ENCODE measurements at regions not wholly inside any gene's neighbourhood (a gene's known extent, or its start where the extent isn't known, plus 50 kb on each side); places are given as distances from the start of the nearest gene placed in this dataset.

GRCh38 chr14:62597143-62597542 lies 448.1 kb downstream of the KCNH5 start:
- TF ChIP-seq CTCF (IDR thresholded peaks at IDR 0.05; ENCODE audit: poor library complexity) = no peak
- no peak for TF ChIP-seq EZH2phosphoT487 (IDR thresholded peaks at IDR 0.05; ENCODE audit: low read depth, severe bottlenecking, unreplicated experiment)
- no peak for TF ChIP-seq EZH2 (IDR thresholded peaks at IDR 0.05; ENCODE audit: borderline replicate concordance)

Data from hepatocyte (in vitro differentiated cells).